Ishikawa (cell line): ENCODE measurements at regions not wholly inside any gene's neighbourhood (a gene's known extent, or its start where the extent isn't known, plus 50 kb on each side); places are given as distances from the start of the nearest gene placed in this dataset.

Experiments used
- CREB1 ChIP-seq: IDR thresholded peaks from 2 replicates; pipeline ENCODE4 v1.6.1; 2012; ENCODE audit warnings: low read depth
- EGR1 ChIP-seq: IDR thresholded peaks from 2 replicates; pipeline ENCODE4 v1.6.1; 2012
- EP300 ChIP-seq: IDR thresholded peaks from 2 replicates; pipeline ENCODE4 v1.6.1; 2012; ENCODE audit warnings: borderline replicate concordance
- MAX ChIP-seq: IDR thresholded peaks from 2 replicates; pipeline ENCODE4 v1.6.1; 2012
- REST ChIP-seq: IDR thresholded peaks from 2 replicates; pipeline ENCODE4 v1.6.1; 2012; ENCODE audit warnings: low read depth, mild to moderate bottlenecking
- TCF12 ChIP-seq: IDR thresholded peaks from 2 replicates; pipeline ENCODE4 v1.6.1; 2012; ENCODE audit warnings: low read depth
- TEAD4 ChIP-seq: IDR thresholded peaks from 2 replicates; pipeline ENCODE4 v1.6.1; 2012
- YY1 ChIP-seq: IDR thresholded peaks from 2 replicates; pipeline ENCODE4 v1.6.1; 2012; ENCODE audit warnings: low read depth

GRCh38 chr1:90562892-90563291 is 154.2 kb downstream of the BARHL2 start:
- TF ChIP-seq MAX: no peak
- TF ChIP-seq EGR1: no peak
- TF ChIP-seq CREB1: no peak
- TF ChIP-seq TCF12: no peak
- no peak for TF ChIP-seq REST
- TF ChIP-seq YY1: no peak
- no peak for TF ChIP-seq EP300
- TF ChIP-seq TEAD4: no peak
